Keratinocyte (primary cell): ENCODE measurements at regions not wholly inside any gene's neighbourhood (a gene's known extent, or its start where the extent isn't known, plus 50 kb on each side); places are given as distances from the start of the nearest gene placed in this dataset.

Source experiments
- CTCF ChIP-seq, 3 experiments: IDR thresholded peaks in 1 of 3; conservative IDR thresholded peaks in 1 of 3; optimal IDR thresholded peaks in 1 of 3; 2 replicates in 2 of 3; 3 replicates in 1 of 3; pipeline versions ENCODE3 to v1.5.1; 2011; ENCODE audit warnings: low read length in 3 of 3, mild to moderate bottlenecking in 3 of 3, moderate library complexity in 2 of 3, control low read depth in 1 of 3, inconsistent platforms in 1 of 3; ENCODE audit not compliant: insufficient read depth in 2 of 3; ENCODE audit errors: extremely low read depth in 1 of 3
- EZH2 ChIP-seq: IDR thresholded peaks from one replicate; pipeline ENCODE4 v1.6.1; 2012; ENCODE audit warnings: inconsistent platforms, mild to moderate bottlenecking, low read length, moderate library complexity

- TF ChIP-seq CTCF (optimal IDR thresholded peaks at IDR 0.05 in 1 of 3, IDR thresholded peaks at IDR 0.05 in 1 of 3, conservative IDR thresholded peaks at IDR 0.05 in 1 of 3; ENCODE audit: extremely low read depth in 1 of 3, insufficient read depth in 2 of 3, low read length in 3 of 3) (no peak), EZH2 (no peak)
These were observed 110.7 kb downstream of the EFNB2 start for GRCh38 chr13:106424805-106425204.
